ENCODE measurements at regions not wholly inside any gene's neighbourhood (a gene's known extent, or its start where the extent isn't known, plus 50 kb on each side); places are given as distances from the start of the nearest gene placed in this dataset.

DNA sequence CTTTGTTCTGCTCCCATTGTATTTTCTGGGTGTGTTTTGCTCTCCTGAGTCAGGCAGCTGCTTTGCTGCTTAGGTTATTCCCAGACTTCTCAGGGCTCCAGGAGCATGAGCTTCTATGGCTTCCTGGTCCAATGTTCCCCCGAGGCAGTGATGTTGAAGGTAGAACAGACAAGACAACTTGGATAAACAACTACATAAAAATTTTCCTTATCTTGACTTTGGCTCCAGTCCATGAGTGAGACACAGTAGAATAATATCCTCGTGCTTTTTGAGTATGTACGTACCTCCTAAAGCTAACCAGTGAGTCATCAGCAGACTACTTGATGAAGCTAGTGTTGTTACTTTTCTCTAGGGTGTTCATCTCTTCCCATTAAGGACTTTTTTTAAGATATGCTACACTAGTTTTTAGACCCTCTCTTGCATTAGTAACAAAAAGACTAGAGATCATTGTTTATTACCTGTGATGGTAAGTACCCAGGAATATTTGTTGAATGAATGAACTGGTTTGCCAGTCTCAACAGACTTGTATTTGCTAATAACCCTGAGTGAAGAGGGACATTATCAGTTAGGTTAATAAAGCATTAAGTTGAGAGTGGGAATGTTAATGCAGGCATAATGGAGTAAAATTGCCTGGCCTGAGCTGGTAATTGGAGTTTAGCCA is 131.9 kb downstream of the FHIP1A start:
- TF ChIP-seq, protein P1, sequence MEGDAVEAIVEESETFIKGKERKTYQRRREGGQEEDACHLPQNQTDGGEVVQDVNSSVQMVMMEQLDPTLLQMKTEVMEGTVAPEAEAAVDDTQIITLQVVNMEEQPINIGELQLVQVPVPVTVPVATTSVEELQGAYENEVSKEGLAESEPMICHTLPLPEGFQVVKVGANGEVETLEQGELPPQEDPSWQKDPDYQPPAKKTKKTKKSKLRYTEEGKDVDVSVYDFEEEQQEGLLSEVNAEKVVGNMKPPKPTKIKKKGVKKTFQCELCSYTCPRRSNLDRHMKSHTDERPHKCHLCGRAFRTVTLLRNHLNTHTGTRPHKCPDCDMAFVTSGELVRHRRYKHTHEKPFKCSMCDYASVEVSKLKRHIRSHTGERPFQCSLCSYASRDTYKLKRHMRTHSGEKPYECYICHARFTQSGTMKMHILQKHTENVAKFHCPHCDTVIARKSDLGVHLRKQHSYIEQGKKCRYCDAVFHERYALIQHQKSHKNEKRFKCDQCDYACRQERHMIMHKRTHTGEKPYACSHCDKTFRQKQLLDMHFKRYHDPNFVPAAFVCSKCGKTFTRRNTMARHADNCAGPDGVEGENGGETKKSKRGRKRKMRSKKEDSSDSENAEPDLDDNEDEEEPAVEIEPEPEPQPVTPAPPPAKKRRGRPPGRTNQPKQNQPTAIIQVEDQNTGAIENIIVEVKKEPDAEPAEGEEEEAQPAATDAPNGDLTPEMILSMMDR (IDR thresholded peaks at IDR 0.05), result no peak
- no peak for TF ChIP-seq POLR2AphosphoS5 (IDR thresholded peaks at IDR 0.05; ENCODE audit: low read depth, low read length)
